Pons (tissue), 1 donor: ENCODE measurements at regions not wholly inside any gene's neighbourhood (a gene's known extent, or its start where the extent isn't known, plus 50 kb on each side); places are given as distances from the start of the nearest gene placed in this dataset.

Experiments used
- DNase-seq: peaks from one replicate; pipeline ENCODE4 v3.0.0-alpha.2; 2016; ENCODE audit warnings: low spot score

DNA sequence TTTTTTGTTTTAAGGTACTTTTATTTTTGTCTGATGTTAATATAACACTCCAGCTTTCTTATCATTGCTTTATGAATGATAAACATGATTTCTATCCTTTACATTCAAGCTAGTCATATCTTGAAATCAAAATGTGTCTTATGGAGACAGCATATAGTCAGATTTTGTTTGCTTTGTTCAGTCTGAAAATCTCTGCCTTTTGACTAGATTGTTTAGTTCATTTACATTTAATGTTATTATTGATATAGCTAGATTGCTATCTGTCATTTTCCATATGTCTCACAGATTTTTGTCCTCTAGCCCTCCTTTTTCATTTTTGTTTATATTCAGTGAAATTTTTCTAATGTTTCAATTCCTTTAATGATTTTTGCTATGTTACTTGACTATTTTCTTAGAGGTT is 332.8 kb downstream of the SMOC2 start:
- DNase-seq: no peak

DNA sequence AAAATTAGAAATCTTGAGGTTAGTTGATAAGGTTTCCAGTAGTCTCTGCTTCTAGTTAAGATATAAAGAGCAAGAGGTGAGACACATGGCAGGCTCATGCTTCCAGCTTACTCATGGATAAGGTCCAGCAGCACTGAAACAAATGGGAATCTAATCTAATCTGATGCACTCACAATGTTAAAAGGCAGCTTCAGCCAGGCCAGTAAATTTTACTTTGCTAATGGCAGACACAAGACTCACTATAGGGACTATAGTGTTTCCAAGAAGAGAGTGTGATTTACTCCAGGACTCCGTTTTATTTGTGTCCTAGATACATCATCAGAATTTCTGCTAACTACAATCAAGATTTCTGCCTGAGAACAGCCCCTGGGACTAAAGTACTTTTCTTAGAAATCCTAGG is 324.8 kb downstream of the SMOC2 start:
- no peak for DNase-seq

DNA sequence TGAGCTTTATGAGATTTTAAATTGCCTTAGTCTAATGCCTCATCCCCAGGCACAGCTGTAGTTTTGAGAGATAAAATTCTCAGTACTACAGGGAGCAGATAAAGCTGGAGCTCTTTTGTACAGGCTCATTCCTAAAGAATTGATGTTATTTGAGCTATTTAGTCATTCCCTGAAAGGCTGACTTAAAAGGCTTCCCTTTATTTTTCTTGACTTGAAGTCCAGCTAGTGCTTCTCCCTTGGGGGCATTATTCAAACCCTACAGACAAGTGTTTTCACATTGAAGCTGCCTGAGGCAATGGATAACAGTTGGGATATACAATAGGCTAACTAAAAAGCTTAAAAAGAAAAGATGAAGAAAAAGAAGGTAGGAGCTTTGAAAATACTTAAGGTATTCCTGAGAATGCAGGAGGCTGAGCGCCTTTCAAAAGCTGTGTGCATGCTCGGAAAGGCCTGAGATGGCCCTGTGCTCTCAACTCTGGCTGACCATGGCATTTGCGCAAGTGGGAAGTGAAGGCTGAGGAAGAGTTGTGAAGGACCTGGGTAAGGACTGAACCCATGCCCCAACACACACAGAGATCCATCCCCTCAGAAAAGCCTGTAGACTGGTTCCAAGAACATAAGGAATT is 315.1 kb downstream of the SMOC2 start:
- DNase-seq: no peak

DNA sequence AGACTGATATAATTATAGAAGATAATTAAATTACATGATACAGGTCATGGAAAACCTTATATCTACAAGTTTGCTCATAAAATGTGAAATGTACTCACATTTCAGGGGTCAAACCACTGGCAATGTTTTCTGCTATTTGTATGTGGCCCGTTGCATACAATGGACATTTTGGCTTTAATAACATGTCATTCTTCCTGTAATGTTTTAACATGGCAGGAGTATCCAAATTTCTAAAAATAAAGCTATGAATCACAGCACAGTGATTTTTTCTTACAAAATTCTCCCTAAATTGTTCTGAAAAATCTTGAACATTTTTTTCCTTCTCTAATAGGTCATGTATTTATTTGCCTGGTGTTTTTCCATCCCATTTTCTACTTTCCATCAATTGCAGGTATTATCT is 305.7 kb downstream of the SMOC2 start:
- no peak for DNase-seq

DNA sequence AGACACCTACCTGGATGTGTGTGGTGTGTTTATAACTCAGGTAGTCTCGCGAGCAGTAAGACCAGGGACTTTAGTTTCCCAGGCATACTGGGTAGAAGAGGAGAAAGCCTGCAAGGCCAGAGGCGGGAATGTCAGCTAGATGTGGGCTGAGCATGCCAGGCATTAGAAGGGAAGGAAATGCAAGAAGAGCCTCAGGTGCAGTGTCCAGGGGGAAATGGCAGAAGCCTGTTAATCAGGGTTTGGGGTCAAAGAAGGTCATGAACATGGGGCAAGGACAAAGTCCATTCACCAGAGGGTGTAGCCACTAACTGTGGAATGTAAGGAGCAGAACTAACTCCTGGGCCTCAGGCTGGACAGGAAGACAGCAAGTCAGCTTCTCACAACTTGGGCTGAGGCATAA is 305.0 kb downstream of the SMOC2 start:
- no peak for DNase-seq

DNA sequence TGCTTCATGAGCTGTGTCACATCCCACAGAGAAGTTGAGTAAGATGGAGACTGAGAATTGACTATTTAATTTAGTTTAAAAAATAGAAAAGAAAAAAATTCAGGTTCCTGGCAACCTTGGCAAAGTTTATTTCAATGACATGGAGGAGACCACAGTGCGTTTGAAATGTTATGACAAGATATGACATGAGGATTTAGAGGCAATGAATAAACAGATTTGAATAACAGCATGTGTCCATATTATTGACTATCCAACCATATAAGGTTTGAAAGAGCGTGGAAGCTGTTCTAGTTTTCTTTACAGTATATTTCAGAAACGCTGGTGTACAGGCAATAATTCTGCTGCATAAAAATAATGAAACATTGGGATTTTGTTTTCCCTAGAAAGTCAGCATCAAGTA is 303.9 kb downstream of the SMOC2 start:
- no peak for DNase-seq

DNA sequence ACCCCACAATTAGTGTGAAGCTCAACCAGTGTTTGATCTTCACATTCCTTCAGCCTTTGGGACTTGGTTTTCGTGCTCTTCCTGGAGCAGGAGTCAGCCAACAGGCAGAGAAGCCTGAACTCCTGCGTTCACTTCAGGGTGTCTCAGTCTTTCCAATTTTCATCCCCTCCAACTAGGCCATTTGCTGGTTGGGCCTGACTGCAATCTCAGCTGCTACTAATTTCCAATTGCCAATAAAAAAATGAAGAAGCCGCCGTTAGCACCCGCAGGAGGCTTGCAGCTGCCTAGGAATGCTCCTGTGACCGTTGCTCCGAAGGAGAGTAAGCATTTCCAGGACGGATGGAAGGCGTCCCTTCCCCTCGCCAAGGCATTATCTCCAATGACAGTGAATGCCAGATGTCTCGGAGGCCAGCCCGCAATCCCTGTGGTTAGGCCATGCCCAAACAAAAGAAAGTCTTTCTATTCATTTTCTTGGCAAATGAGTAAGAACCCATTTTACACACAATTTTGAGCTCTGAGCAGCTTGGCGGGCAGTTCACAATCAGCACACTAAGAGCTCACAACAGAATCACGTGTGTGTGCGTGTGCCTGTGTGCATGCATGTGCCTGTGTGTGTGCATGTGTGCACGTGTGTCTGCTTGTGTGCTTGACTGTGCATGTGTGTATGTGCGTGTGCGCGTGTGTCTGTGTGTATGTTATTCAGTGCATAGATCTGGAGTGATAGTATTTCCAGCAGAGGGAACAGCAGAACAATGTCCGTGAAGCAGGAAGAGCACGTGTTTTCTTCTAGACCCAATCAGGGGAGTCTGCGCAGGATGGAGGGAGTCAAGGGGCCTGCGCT is 301.2 kb downstream of the SMOC2 start:
- DNase-seq: peak; percentile 58

DNA sequence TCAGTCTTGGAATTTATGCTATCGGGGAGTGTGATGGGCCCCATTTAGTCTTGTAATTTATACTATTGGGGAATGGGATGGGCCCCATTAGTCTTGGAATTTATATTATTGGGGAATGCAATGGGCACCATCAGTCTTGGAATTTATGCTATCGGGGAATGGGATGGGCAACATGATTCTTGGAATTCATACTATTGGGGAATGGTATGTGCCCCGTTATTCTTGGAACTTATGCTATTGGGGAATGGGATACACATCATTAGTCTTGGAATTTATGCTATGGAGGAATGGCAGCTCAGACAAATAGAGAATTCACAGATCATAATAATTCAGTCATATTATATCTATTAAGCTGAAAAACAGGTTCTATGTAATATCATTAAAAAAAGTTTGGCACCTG is 300.3 kb downstream of the SMOC2 start:
- no peak for DNase-seq

DNA sequence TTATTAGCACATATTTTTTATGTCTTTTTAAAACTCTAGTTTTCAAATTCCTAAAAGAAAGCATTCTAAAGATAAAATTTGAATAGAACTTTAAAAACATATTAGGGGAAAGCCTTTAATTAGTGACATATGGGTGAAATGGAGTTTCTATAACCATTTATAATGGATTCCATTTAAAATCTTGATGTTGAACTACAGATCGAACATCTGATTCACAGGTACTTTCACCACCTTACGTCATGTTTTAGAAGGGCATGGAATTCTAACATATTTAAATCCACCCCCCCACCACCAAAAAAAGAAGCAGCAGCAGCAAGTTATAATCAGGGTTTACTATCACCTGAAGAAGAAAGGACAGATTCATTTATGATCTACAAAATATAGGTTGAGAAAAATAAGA is 298.4 kb downstream of the SMOC2 start:
- DNase-seq: no peak

DNA sequence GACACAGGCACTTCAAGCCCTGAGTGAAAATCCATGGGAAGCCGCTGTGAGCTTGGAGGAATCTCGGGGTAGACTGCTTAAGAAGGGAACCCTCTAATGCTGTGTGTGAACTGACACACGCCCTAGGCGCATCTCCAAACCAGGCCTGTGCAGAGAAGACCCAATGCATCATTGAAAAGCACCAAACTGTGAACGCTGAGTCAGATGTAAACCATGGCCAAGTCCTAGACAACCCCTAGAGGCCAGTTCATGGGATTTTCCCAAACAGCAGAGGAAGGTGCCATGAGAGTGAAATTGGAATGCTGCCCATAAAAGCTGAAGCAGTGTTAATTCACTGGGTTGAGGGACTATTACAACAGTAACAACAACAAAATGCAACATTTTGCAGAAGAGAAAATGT is 296.5 kb downstream of the SMOC2 start:
- no peak for DNase-seq

DNA sequence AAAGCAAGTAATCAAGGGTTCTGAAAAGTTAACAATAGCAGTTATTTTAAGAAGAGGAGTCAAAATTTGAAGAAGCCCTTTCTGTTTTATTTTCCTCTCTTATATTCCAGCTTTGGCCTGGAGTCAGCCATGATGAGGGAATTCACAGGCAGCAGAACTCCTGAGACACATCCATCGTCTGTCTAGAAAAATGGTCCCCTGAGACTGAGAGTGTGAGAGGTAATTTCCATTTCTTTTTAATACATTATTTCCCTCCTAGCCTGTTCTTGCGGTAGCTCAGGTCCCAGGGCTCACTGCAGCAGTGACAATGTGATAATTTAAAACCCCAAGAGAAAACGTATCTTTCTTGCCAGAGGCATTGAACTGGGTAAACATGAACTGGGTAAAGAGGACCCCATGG is 296.0 kb downstream of the SMOC2 start:
- DNase-seq: no peak

DNA sequence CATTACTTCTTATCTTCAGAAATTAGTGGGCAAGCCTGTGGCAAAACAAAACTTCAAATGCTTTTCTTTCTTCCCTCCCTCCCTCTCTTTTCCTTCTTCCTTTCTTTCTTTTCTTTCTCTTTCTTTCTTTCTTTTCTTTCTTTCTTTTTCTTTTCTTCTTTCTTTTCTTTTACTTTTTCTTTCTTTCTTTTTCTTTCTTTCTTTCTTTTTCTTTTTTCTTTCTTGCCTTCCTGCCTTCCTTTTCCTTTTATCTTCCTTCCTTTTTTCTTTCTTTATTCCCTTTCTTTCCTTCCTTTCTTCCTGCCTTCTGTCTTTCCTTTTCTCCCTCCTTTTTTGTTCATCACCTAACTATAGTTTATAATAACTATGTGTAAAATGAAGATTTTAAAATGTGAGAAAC is 295.1 kb downstream of the SMOC2 start:
- DNase-seq: no peak

DNA sequence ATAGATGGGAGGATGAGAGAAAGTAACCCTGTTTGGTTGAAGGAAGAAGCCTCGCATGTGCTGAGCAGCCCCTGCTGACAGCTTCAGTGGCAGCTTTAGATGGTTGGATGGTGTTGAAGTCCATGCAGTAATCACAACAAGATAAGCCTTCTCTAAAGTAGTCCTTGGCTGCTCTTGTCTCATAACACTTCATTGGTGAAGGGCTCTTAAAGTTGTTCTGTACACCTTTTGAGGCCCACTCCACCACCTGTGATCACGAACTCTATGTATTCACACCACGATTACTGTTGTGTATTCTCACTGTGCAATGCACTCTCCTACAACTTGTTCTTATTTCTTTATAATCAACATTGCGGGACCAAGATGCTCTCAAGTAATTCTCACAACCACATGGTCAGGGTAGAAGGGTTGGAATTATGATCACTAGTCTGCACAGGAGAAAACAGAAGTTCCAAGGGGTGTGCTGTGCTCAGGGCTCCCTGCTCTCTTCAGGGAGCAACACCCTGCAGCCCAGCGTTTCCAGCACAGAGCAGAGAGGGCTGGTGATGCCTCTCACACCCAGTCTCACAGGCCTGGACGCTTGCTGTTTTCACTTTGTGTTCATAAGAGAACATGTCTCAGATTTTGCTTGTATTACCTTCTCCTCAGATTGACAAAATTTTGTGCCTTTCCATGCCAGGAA is 294.4 kb downstream of the SMOC2 start:
- DNase-seq: no peak

DNA sequence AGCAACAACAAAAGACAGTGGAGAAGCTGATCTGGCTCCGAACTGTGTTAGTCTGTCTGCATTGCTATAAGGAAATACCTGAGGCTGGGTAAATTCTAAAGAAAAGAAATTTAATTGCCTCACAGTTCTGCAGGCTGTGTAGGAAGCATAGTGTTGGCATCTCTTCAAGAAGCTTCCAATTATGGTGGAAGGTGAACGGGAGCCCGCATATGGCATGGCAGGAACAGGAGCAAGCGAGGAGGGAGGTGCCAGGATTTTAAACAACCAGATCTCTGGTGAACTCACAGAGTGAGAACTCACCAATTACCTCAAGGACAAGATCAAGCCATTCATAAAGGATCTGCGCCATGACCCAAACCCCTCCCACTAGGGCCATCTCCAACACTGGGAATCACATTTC is 293.5 kb downstream of the SMOC2 start:
- DNase-seq: no peak

DNA sequence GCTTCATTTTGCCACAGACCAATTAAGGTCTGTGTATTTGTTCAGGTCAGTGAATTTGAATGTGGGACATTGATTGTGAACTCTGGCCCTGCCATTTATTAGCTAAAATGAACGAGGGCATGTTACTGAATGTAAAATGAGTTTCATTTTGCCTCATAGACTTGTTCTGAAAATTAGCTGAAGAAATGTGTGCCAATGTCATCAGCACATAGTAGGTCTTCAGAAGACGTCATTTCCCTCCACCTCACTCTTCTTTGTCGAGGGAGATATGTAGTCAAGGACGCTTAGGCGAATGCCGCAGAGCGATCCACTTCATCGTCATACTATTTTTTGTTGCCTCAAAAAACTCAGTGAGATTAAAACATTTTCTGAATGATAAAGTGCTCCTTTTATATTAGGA is 291.7 kb downstream of the SMOC2 start:
- DNase-seq: no peak

DNA sequence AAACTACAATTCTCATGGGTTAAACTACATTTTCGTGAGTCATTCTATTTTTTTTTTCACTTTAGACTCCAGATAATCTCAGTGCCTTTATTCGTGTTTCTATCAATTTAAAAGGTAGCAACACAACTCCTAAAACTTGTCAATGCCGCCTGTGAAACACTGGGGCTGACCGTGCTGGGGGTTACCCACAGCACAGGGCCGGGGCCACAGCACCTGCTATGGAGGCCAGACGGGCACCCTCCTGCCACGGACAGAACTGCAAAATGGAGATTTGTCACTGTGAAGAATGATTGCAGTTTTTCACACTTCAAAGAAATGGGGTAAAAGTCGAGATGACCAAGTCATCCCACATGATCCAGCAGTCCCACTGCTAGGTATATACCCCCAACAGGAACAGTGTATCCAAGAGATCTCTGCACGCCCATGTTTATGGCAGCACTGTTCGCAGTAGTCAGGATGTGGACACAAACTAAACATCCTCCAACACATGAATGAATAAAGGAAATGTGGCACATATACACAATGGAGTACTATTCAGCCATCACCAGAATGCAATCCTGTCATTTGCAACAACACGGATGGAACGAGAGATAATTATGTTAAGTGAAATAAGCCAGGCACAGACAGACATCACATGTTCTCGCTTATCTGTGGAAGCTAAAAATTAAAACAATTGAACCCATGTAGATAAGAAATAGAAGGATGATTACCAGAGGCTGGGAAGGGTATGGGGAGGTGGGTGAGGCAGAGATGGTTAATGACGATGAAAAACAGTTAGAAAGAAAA is 290.1 kb downstream of the SMOC2 start:
- no peak for DNase-seq

DNA sequence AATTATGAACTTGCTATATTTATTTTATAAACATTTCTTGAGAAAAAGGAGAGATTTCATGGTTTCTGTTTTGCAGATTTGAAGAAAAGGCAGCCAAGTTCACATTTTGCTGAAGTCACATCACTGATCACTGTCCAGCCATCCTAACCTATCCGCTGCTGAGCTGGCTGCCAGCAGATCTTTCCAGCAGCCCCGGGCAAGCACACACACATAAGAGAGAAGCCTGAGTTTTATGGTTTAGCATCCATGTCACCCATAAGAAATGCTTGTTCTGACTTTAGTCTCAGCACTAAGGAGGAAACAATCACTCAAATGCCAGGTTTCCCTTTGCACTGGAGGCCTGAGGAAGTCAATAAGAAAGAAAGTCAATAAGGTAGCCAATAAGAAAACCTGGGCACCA is 287.1 kb downstream of the SMOC2 start:
- DNase-seq: no peak

DNA sequence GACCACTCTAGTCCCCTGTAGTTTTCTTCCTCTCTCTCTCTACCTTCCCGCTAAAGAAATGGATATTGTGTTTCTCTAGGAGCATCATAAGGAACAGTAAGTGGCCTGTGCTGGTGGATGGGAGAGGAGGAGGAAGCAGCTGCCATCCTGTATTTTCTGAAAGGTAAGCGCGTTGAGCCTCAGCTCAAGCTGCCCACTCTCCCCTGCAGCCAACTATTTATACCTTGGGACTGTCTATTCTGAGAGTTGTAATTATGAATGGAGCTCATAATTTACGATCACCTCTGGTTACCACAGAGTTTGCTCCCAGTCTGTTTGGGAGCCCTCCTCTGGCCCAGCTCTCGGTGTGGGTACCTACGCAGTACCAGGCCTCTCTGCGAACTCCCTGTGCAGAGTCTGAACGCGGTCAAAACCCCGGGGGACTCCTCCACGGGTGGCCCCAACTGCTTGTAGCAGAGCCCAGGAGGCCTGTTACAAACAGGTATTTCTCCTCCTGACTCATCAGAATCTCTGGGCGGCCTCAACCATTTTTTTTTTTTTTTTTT is 285.4 kb downstream of the SMOC2 start:
- DNase-seq: no peak

DNA sequence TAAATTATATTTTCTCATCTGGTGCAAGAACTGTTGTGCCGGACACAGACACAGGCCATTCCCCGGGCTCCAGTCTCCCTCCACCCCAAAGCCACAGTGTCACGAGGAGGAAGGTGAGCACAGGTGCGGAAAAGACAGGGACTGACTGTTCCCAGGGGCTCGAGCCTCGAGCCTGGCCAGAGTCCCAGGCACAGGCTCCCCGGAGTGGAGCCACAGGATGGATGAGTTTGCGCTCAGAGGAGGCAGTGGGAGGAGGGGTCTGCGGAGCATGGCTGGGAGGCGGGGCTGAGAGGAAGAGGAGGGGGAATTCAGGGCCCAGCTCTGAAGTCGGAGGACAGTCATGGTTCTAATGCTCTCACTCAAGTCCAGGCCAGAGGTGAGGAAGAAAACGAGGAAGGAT is 284.8 kb downstream of the SMOC2 start:
- DNase-seq: no peak

DNA sequence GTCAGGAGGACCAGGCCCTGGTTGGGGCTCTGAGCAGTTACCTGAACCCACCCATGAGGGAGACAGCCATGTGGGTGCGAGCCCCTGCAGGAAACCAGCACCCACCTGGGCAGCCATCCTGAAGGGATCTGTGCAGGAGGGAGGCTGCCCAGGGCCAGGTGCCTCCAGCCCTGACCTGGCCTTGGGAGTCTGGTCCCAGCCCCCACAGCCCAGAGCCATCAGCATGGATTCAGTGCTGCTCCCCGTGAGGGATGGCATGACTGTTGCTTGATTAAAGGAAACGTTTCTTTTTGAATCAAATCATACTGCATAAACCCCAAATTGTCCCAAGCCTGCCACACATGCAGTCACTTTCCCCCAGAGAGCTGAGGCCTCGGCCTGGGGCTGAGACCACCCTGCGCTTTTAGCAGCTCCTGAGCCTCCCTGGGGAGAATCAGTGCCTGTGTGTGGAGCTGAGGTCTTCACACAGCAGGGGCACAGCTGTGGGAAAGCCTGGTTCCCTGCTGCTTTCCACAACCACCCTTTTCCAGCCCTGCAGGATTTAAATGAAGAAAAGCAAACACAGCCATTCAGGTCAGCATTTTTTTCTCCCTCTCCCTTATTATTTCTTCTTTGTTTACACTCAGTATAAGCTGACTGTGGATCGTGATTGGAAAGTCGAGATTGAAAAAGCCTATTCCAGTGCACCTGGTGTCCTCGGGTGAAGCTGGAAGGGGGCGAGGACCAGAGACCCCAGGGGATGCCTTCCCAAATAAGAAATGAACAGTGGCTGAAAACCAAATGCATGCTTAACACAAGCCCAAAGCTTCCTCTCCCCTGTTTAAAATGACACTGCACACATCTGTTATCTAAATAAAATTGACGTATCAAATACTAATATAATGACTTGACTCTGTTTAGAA is 283.9 kb downstream of the SMOC2 start:
- DNase-seq: no peak

DNA sequence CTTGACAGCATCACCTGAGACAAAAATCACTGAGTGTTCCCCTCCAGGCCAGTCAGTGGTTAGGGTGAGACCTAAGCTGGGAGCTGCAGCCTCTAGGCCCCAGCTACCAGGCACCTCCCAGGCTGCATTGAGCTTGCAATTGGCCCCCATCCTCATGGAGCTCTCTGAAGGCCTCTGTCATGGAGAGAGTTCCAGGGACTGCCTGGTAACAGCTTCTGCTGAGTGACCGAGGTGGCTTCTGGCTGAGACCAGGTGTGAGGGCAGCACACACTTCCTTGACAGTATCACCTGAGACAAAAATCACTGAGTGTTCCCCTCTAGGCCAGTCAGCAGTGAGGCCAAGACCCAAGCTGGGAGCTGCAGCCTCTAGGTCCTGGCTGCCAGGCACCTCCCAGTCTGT is 283.0 kb downstream of the SMOC2 start:
- DNase-seq: no peak
